Karpas-422 (cell line): ENCODE measurements at regions not wholly inside any gene's neighbourhood (a gene's known extent, or its start where the extent isn't known, plus 50 kb on each side); places are given as distances from the start of the nearest gene placed in this dataset.

Experiments
- DNase-seq: peaks from one replicate; pipeline ENCODE4 v3.0.0-alpha.2; 2015
- H2AFZ ChIP-seq: fragments of 200-600 bp; sonication (generic); 2 replicates; pipeline ENCODE4 v1.6.1; 2014; ENCODE audit warnings: antibody characterized with exemption, low read length, mixed read lengths
- H3K27ac ChIP-seq: fragments of 200-600 bp; sonication (generic); 2 replicates; pipeline ENCODE4 v1.5.1; 2014; ENCODE audit warnings: mild to moderate bottlenecking, low read length, moderate library complexity
- H3K27me3 ChIP-seq: fragments of 200-600 bp; sonication (generic); 2 replicates; pipeline ENCODE4 v1.6.1; 2014; ENCODE audit warnings: low read length, mixed read lengths
- H3K36me3 ChIP-seq: fragments of 200-600 bp; sonication (generic); 2 replicates; pipeline ENCODE4 v1.6.1; 2014; ENCODE audit warnings: low read length, mixed read lengths; ENCODE audit not compliant: insufficient read depth
- H3K4me1 ChIP-seq: fragments of 200-600 bp; sonication (generic); 2 replicates; pipeline ENCODE4 v1.6.1; 2014; ENCODE audit warnings: mild to moderate bottlenecking, low read length, mixed read lengths
- H3K4me2 ChIP-seq: fragments of 200-600 bp; sonication (generic); 2 replicates; pipeline ENCODE4 v1.6.1; 2014; ENCODE audit warnings: low read length, low read depth, mild to moderate bottlenecking; ENCODE audit not compliant: poor library complexity, severe bottlenecking
- H3K4me3 ChIP-seq: fragments of 200-600 bp; sonication (generic); 2 replicates; pipeline ENCODE4 v1.5.1; 2014; ENCODE audit warnings: mild to moderate bottlenecking, antibody characterized with exemption, low read length, mixed read lengths
- H3K79me2 ChIP-seq: fragments of 200-600 bp; sonication (generic); 2 replicates; pipeline ENCODE4 v1.6.1; 2014; ENCODE audit warnings: mild to moderate bottlenecking, low read length, mixed read lengths
- H3K9ac ChIP-seq: fragments of 200-600 bp; sonication (generic); 2 replicates; pipeline ENCODE4 v1.6.0; 2014; ENCODE audit warnings: low read length
- H3K9me2 ChIP-seq: fragments of 200-600 bp; sonication (generic), shearing (Covaris generic); replicated peaks from 2 replicates; pipeline ENCODE4 v1.6.0; 2014; ENCODE audit warnings: mild to moderate bottlenecking, low read length, moderate library complexity; ENCODE audit not compliant: insufficient read depth
- H3K9me3 ChIP-seq: fragments of 300-700, 200-600 bp; sonication (generic); 2 replicates; pipeline ENCODE4 v1.6.1; 2014; ENCODE audit warnings: low read length, mixed read lengths
- H4K20me1 ChIP-seq: fragments of 200-600 bp; sonication (generic); 2 replicates; pipeline ENCODE4 v1.6.1; 2014; ENCODE audit warnings: mild to moderate bottlenecking, antibody characterized with exemption, low read length, low read depth; ENCODE audit not compliant: insufficient read depth

DNA sequence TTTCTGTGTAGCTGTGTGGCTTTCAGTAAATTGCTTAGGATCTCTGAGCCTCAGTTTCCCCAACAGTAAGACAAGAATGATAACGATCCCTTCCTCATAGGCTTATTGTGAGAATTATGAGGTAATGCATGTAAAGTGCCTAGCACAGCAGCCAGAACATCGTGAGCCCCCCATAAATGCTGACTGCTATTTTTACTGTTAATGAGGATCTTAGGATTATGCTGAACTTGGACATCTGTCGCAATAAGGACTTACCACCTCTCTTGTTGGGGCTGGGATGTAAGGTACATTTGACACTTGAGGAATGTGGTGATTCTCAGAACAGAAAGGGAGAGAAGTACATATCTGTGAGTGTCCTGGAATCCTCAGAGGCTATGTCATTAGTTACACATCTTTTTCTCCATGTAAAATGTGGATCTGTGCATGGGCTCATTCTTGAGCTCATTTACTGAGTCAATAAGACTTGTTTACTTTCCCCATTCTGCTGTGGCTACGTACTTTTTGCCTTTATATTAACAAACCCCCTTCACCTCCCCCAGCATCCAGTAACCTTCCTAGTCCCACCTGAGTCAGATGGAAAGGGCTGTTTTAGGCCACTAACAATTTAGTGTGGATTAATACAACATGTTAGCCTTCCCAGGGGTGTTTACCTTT lies 64.4 kb upstream of the PLEKHG1 start:
- DNase-seq, result no peak
- Histone ChIP-seq H3K79me2 (no peaks in the 10 kb centered on the region), H3K4me2 (no peak overlapping the region)

DNA sequence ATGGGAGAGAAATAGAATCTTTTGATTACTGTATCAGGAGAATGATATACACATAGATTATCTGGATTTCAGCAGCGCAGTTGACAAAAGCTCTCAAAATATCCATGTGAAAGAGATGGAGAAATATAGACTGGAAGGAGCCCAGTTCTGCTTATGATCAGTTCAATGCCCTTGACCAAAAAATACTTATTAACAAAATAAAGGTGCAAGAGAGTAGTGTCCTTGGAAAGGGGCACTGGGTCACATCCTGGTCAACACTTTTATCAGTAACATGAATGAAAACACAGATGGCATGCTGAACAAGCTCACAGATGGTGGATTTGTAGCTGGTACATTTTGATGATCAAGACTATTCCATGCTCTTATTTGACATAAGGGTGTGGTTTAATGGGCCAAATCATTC lies 63.9 kb upstream of the PLEKHG1 start:
- Histone ChIP-seq H3K9me2 (no peaks in the 10 kb centered on the region), H3K4me2 (no peak overlapping the region), H3K4me3 (no peak overlapping the region), H4K20me1 (no peaks in the 10 kb centered on the region), H3K27ac (no peak overlapping the region), H2AFZ (no peak overlapping the region), H3K79me2 (no peaks in the 10 kb centered on the region), H3K36me3 (no peaks in the 10 kb centered on the region), H3K9me3 (no peaks in the 10 kb centered on the region), H3K9ac (no peak overlapping the region), H3K4me1 (no peaks in the 10 kb centered on the region), H3K27me3 (no peaks in the 10 kb centered on the region; the same call in 1 of the 2 replicates)
- DNase-seq, result no peak

More for the DNA sequence above, 64.4 kb upstream of the PLEKHG1 start:
- no peak overlapping the region for H3K27ac ChIP-seq
- H3K9me3 ChIP-seq, result no peaks in the 10 kb centered on the region
- no peaks in the 10 kb centered on the region for H4K20me1 ChIP-seq
- H3K9ac ChIP-seq, result no peak overlapping the region
- H2AFZ ChIP-seq, result no peak overlapping the region
- H3K4me3 ChIP-seq, result no peak overlapping the region
- no peaks in the 10 kb centered on the region for H3K36me3 ChIP-seq
- no peaks in the 10 kb centered on the region for H3K9me2 ChIP-seq
- H3K4me1 ChIP-seq, result no peaks in the 10 kb centered on the region
- no peaks in the 10 kb centered on the region; the same call in 1 of the 2 replicates for H3K27me3 ChIP-seq

DNA sequence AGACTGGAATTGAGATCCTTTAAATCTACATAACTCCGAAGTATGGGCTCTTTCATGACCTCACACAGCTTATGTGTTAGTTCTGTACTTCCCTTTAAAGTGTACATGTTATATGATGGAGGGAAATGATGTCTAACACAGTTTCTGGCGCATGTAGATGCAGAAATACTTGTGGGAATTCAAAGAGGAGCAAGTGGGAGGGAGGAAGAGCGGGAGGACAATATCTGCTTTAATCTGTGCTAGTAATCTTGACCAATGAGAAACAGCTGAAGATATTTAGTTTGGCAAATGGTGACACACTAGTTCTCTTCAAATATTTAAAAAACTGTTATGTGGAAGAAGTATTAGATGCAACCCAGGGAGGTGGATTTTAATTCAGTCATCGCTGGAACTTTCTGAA lies 62.9 kb upstream of the PLEKHG1 start:
- no peaks in the 10 kb centered on the region for H4K20me1 ChIP-seq
- H3K4me1 ChIP-seq, result no peaks in the 10 kb centered on the region
- no peaks in the 10 kb centered on the region for H3K9me2 ChIP-seq
- no peak for DNase-seq
- H3K9ac ChIP-seq, result no peak overlapping the region
- H3K27ac ChIP-seq, result no peak overlapping the region
- H3K4me3 ChIP-seq, result no peak overlapping the region
- no peaks in the 10 kb centered on the region for H3K79me2 ChIP-seq
- no peaks in the 10 kb centered on the region for H3K9me3 ChIP-seq
- no peak overlapping the region for H2AFZ ChIP-seq
- no peaks in the 10 kb centered on the region for H3K36me3 ChIP-seq
- H3K27me3 ChIP-seq, result no peaks in the 10 kb centered on the region; the same call in 1 of the 2 replicates
- H3K4me2 ChIP-seq, result no peak overlapping the region

DNA sequence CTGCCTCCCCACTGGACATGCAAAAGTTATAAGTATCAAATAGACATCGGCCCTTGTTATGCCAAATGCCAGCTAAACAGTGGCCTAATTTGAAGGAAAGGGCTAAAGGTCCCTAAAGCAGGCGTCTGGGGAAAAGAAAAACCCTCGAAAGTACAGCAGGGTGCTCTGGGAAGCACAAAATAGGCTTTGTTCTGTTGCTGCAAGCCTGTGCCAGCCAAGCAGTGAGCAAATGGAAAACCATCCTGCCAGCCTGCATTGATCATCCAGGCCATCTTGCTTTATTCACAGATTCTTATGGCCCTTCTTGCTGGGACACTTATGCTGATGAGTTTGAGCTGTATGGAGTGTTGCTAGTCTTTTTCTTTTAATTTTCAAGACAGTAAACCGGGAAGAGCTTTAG lies 62.2 kb upstream of the PLEKHG1 start:
- Histone ChIP-seq H3K4me1 (no peaks in the 10 kb centered on the region), H3K27me3 (no peaks in the 10 kb centered on the region; the same call in 1 of the 2 replicates), H3K27ac (no peak overlapping the region), H2AFZ (no peak overlapping the region), H3K4me2 (no peak overlapping the region), H3K9ac (no peak overlapping the region), H3K4me3 (no peak overlapping the region), H3K79me2 (no peaks in the 10 kb centered on the region), H3K9me3 (no peaks in the 10 kb centered on the region), H3K36me3 (no peaks in the 10 kb centered on the region), H4K20me1 (no peaks in the 10 kb centered on the region), H3K9me2 (no peaks in the 10 kb centered on the region)
- no peak for DNase-seq

DNA sequence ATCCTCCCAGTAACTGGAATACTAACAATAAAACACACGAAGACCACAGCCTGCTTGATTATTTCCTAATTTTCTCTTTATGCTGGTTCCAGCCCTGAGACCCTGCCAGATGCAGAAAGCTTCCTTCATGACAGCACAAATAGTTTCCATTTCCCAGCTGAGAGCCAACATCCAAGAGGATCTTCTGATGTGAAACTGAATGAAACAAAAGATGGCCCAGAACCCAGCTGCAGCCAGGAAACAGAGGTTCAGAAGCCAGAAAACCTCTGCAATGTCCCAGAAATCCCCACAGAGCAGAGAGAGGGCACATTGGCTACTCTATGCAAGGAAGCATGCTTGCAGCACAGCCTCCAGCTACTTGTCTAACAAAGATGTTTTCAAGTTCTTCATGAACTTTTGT lies 61.8 kb upstream of the PLEKHG1 start:
- no peaks in the 10 kb centered on the region; the same call in 1 of the 2 replicates for H3K27me3 ChIP-seq
- no peaks in the 10 kb centered on the region for H4K20me1 ChIP-seq
- H2AFZ ChIP-seq, result no peak overlapping the region
- DNase-seq, result no peak
- no peaks in the 10 kb centered on the region for H3K9me3 ChIP-seq
- H3K9me2 ChIP-seq, result no peaks in the 10 kb centered on the region
- H3K9ac ChIP-seq, result no peak overlapping the region
- H3K79me2 ChIP-seq, result no peaks in the 10 kb centered on the region
- no peak overlapping the region for H3K27ac ChIP-seq
- H3K4me2 ChIP-seq, result no peak overlapping the region
- no peak overlapping the region for H3K4me3 ChIP-seq
- no peaks in the 10 kb centered on the region for H3K36me3 ChIP-seq
- H3K4me1 ChIP-seq, result no peaks in the 10 kb centered on the region

DNA sequence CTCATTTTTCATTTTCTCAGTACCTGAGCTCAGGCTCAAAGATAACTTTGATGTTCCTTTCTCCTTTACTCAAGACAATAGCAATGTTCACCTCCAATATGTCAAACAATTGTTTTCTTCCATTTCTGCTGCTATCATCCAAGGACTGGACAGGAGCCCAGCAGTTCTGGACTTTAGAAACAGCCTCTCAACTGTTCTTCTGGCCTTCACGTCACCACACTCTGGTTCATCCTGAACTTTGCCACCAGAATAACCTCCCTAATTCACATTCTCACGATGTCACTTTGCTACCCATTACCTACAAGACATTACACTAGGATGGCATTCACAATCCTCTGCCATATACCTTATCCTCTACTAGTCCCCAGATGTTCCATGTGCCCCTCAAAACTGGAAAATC lies 60.6 kb upstream of the PLEKHG1 start:
- Histone ChIP-seq H3K4me3 (no peak overlapping the region), H3K9ac (no peak overlapping the region)

DNA sequence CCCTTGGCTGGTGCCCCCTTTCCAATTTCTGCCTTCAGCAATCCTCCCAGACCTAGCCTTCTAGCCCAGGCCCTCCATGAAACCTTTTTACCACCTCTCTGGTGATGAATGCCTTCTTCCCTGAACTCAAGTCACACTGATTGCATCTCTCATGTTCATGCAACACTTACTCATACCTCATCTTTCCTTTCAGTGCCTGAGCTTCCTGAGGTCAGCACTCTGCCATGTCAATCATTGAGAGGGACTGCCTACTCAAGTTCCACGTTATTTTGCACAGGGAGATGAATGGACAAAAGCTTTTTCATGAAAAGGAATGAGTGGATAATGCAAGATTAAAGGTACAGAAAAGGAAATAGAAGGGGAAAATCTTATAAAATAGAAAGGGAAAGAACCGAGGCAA lies 60.1 kb upstream of the PLEKHG1 start:
- Histone ChIP-seq H3K27me3 (no peaks in the 10 kb centered on the region; the same call in 1 of the 2 replicates), H3K79me2 (no peaks in the 10 kb centered on the region), H3K27ac (no peak overlapping the region), H3K9ac (no peak overlapping the region), H3K4me1 (no peaks in the 10 kb centered on the region), H3K9me3 (no peaks in the 10 kb centered on the region), H4K20me1 (no peaks in the 10 kb centered on the region), H3K9me2 (no peaks in the 10 kb centered on the region), H3K4me3 (no peak overlapping the region), H2AFZ (no peak overlapping the region), H3K4me2 (no peak overlapping the region), H3K36me3 (no peaks in the 10 kb centered on the region)
- DNase-seq, result no peak

More for the DNA sequence above, 60.6 kb upstream of the PLEKHG1 start:
- Histone ChIP-seq H3K9me2 (no peaks in the 10 kb centered on the region), H4K20me1 (no peaks in the 10 kb centered on the region), H3K36me3 (no peaks in the 10 kb centered on the region), H3K9me3 (no peaks in the 10 kb centered on the region), H3K4me1 (no peaks in the 10 kb centered on the region), H3K27me3 (no peaks in the 10 kb centered on the region; the same call in 1 of the 2 replicates), H3K79me2 (no peaks in the 10 kb centered on the region), H3K4me2 (no peak overlapping the region), H3K27ac (no peak overlapping the region), H2AFZ (no peak overlapping the region)
- no peak for DNase-seq

DNA sequence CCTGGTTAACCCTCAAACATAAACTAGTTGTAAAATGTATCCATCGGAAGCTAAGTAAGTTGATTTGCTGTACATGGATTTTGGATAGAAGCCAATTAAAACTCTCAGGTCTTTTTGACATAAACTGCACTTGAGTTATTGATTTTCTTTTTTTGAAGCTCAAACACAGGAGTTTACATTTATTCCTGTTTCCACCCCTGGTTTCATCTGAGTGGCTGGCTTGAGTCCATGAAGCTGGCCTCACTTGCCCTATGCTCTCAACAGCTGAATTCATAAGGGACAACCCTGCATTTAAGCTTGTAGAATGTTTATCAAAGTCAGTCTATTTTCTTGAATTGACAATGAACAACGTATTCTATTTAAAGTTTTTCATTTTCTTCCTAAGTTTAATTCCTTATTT lies 58.1 kb upstream of the PLEKHG1 start:
- Histone ChIP-seq H4K20me1 (no peaks in the 10 kb centered on the region), H3K9ac (no peak overlapping the region), H3K27me3 (no peaks in the 10 kb centered on the region; the same call in 1 of the 2 replicates), H2AFZ (no peak overlapping the region), H3K4me3 (no peak overlapping the region), H3K4me1 (peaks cover 7% of the 10 kb centered on the region), H3K4me2 (no peak overlapping the region), H3K79me2 (no peaks in the 10 kb centered on the region), H3K36me3 (no peaks in the 10 kb centered on the region), H3K9me2 (no peaks in the 10 kb centered on the region), H3K9me3 (no peaks in the 10 kb centered on the region), H3K27ac (no peak overlapping the region)
- no peak for DNase-seq
